IMR-90 (cell line): ENCODE measurements at regions not wholly inside any gene's neighbourhood (a gene's known extent, or its start where the extent isn't known, plus 50 kb on each side); places are given as distances from the start of the nearest gene placed in this dataset.

Source experiments
- ATAC-seq: fragments of 200-7000 bp; cut with Tn5 transposase; 2 replicates; pipeline ENCODE4 v1.9.1; 2020; ENCODE audit warnings: low read depth, mild to moderate bottlenecking, moderate library complexity
- BruUV-seq: library from RNA; stranded (reverse); fragments of 400-500 nt; replicated peaks from 2 replicates; lab custom pipeline; 2021; lab: Mats Ljungman, UMichigan
- CTCF ChIA-PET: fragments of 300-600 bp; formaldehyde crosslinking; extraction: SDS; loops from one replicate; lab custom pipeline; 2021; ENCODE audit warnings: antibody characterized with exemption; lab: Yijun Ruan, JAX
- POLR2A ChIA-PET: fragments of 300-600 bp; sonication (Branson Sonifier 250); formaldehyde crosslinking; loops from one replicate; lab custom pipeline; 2022; ENCODE audit warnings: antibody characterized with exemption; ENCODE audit not compliant: unreplicated experiment; lab: Charles Lee
- DNase-seq: peaks from one replicate; pipeline ENCODE4 v3.0.0; 2013
- H2AFZ ChIP-seq: replicated peaks from 2 replicates; pipeline ENCODE3; 2013; ENCODE audit warnings: low read length, mild to moderate bottlenecking; ENCODE audit not compliant: poor library complexity
- H2AK5ac ChIP-seq: 2 replicates; pipeline ENCODE4 v1.6.1; 2013; ENCODE audit warnings: low read depth, low read length, inconsistent platforms
- H2AK9ac ChIP-seq: replicated peaks from 2 replicates; pipeline ENCODE3; 2013; ENCODE audit warnings: mild to moderate bottlenecking, low read depth, low read length, moderate library complexity; ENCODE audit not compliant: poor library complexity
- H2BK120ac ChIP-seq: 2 replicates; pipeline ENCODE4 v1.6.1; 2013; ENCODE audit warnings: low read depth, low read length, inconsistent platforms
- H2BK15ac ChIP-seq: 3 replicates; pipeline ENCODE4 v1.6.1; 2013; ENCODE audit warnings: low read depth, low read length, inconsistent platforms
- H2BK20ac ChIP-seq: 2 replicates; pipeline ENCODE4 v1.6.1; 2013; ENCODE audit warnings: low read depth, mild to moderate bottlenecking, inconsistent platforms, low read length, moderate library complexity
- H2BK5ac ChIP-seq: 2 replicates; pipeline ENCODE4 v1.6.1; 2013; ENCODE audit warnings: mild to moderate bottlenecking, low read depth, low read length, inconsistent platforms; ENCODE audit not compliant: poor library complexity, severe bottlenecking
- H3K14ac ChIP-seq: replicated peaks from 2 replicates; pipeline ENCODE4 v1.6.1; 2013; ENCODE audit warnings: low read depth, low read length, inconsistent platforms
- H3K18ac ChIP-seq: 2 replicates; pipeline ENCODE4 v1.6.1; 2013; ENCODE audit warnings: low read depth, low read length, control low read depth
- H3K23ac ChIP-seq: 2 replicates; pipeline ENCODE4 v1.6.1; 2013; ENCODE audit warnings: low read depth, low read length, inconsistent platforms
- H3K27ac ChIP-seq: 2 replicates; pipeline ENCODE4 v1.5.1; 2013; ENCODE audit warnings: mild to moderate bottlenecking, control low read depth, low read length; ENCODE audit not compliant: insufficient read depth
- H3K27me3 ChIP-seq: 2 replicates; pipeline ENCODE4 v1.6.1; 2013; ENCODE audit warnings: low read length; ENCODE audit not compliant: control insufficient read depth, insufficient read depth
- H3K36me3 ChIP-seq: 2 replicates; pipeline ENCODE4 v1.6.1; 2013; ENCODE audit warnings: low read length, mixed read lengths; ENCODE audit not compliant: control insufficient read depth, insufficient read depth
- H3K4ac ChIP-seq: 2 replicates; pipeline ENCODE4 v1.6.1; 2013; ENCODE audit warnings: low read depth, low read length, inconsistent platforms
- H3K4me1 ChIP-seq: 2 replicates; pipeline ENCODE4 v1.6.1; 2013; ENCODE audit warnings: low read length, mixed read lengths; ENCODE audit not compliant: control insufficient read depth, insufficient read depth
- H3K4me2 ChIP-seq: 2 replicates; pipeline ENCODE4 v1.6.1; 2013; ENCODE audit warnings: low read depth, mild to moderate bottlenecking, control low read depth, low read length, moderate library complexity
- H3K4me3 ChIP-seq: 2 replicates; pipeline ENCODE4 v1.5.1; 2013; ENCODE audit warnings: low read depth, mild to moderate bottlenecking, control low read depth, low read length, moderate library complexity; ENCODE audit not compliant: insufficient read depth
- H3K56ac ChIP-seq: 2 replicates; pipeline ENCODE4 v1.6.1; 2013; ENCODE audit warnings: low read length, inconsistent platforms; ENCODE audit not compliant: insufficient read depth; ENCODE audit errors: extremely low read depth
- H3K79me1 ChIP-seq, 2 experiments: 2 replicates each; pipeline ENCODE4 v1.6.1; 2013; ENCODE audit warnings: low read length in 2 of 2, inconsistent platforms in 1 of 2, low read depth in 1 of 2
- H3K9ac ChIP-seq: 2 replicates; pipeline ENCODE4 v1.6.1; 2013; ENCODE audit warnings: low read depth, low read length, control low read depth
- H3K9me1 ChIP-seq: 2 replicates; pipeline ENCODE4 v1.6.1; 2013; ENCODE audit warnings: low read length, inconsistent platforms; ENCODE audit not compliant: insufficient read depth
- H3K9me3 ChIP-seq: 2 replicates; pipeline ENCODE4 v1.6.1; 2013; ENCODE audit warnings: low read length; ENCODE audit not compliant: control insufficient read depth, insufficient read depth
- H4K20me1 ChIP-seq: 2 replicates; pipeline ENCODE4 v1.6.1; 2013; ENCODE audit warnings: low read length, inconsistent platforms; ENCODE audit not compliant: insufficient read depth
- H4K5ac ChIP-seq: 2 replicates; pipeline ENCODE4 v1.6.1; 2013; ENCODE audit warnings: mild to moderate bottlenecking, low read depth, low read length, control low read depth
- H4K8ac ChIP-seq, 2 experiments: 2 replicates each; pipeline ENCODE4 v1.6.1; 2013; ENCODE audit warnings: low read depth in 2 of 2, low read length in 2 of 2, control low read depth in 1 of 2, inconsistent platforms in 1 of 2
- H4K91ac ChIP-seq: 2 replicates; pipeline ENCODE4 v1.6.1; 2013; ENCODE audit warnings: low read depth, low read length, inconsistent platforms; ENCODE audit not compliant: insufficient read depth
- CEBPB ChIP-seq: IDR thresholded peaks from 2 replicates; pipeline ENCODE4 v1.6.1; 2012; ENCODE audit warnings: low read depth, low read length, improper control_type of control experiment
- FOS ChIP-seq: fragments of 150-350 bp; IDR thresholded peaks from 2 replicates; pipeline ENCODE4 v1.6.1; 2016; ENCODE audit warnings: low read depth, low read length
- MAZ ChIP-seq: IDR thresholded peaks from 2 replicates; pipeline ENCODE4 v1.6.1; 2012; ENCODE audit warnings: low read depth, mild to moderate bottlenecking, low read length, improper control_type of control experiment, moderate library complexity, borderline replicate concordance
- NFE2L2 ChIP-seq: fragments of 150-350 bp; IDR thresholded peaks from 2 replicates; pipeline ENCODE4 v1.6.1; 2016; ENCODE audit warnings: low read depth, mild to moderate bottlenecking, low read length
- WGBS, 2 experiments: methylation state at CpG; one replicate each; pipeline versions ENCODE4 v1.1.5 to v1.1.7; 2013; ENCODE audit warnings: missing lambda C conversion rate in 2 of 2; ENCODE audit not compliant: insufficient read length in 1 of 2; ENCODE audit errors: extremely low coverage in 2 of 2; 5-methylcytosine and 5-hydroxymethylcytosine counted together
- dilution Hi-C: fragments of 300-500 bp; cut with HindIII; formaldehyde crosslinking; loops from one replicate; pipeline ENCODE4 v1.14.3; 2018; ENCODE audit warnings: low sequenced_read_pairs; ENCODE audit not compliant: unreplicated experiment
- in situ Hi-C: fragments of 300-500 bp; cut with MboI; formaldehyde crosslinking; loops from 3 replicates; pipeline ENCODE4 v1.14.3; 2019; ENCODE audit warnings: low sequenced_read_pairs, inconsistent platforms, mixed read lengths
- intact Hi-C: fragments of 100-400 bp; cut with micrococcal nuclease; formaldehyde crosslinking; loops from 2 replicates; pipeline ENCODE4 v1.10.0; 2022

- in situ Hi-C loops: no loop called here
- POLR2A ChIA-PET: interaction anchor here (0.5 kb wide), 1 partner anchor 79 kb away, joined by 3 read pairs; the partner anchor contains the start of gene IGFBP5
- peak; percentile 92 for DNase-seq
Measured at GRCh38 chr2:216774620-216775019, 79.3 kb upstream of the IGFBP5 start.

More at GRCh38 chr2:216774620-216775019, 79.3 kb upstream of the IGFBP5 start:
- no peak for TF ChIP-seq NFE2L2
- TF ChIP-seq FOS: peak; percentile 57
- TF ChIP-seq CEBPB: no peak
- TF ChIP-seq MAZ: peak; percentile 68
- H3K4ac ChIP-seq: peak overlapping the region; percentile 79
- peak; percentile 85 for ATAC-seq
- H2BK120ac ChIP-seq: peak overlapping the region; percentile 66; the same call in 1 of the 2 replicates
- H3K9me1 ChIP-seq: peaks cover 10% of the 10 kb centered on the region
- intact Hi-C loops (loop anchor here (2.0 kb wide), 1 partner anchor 76 kb away; no protein-coding TSS in a partner anchor), dilution Hi-C loops (no loop called here)
- peaks cover 11% of the 10 kb centered on the region for H3K4me1 ChIP-seq
- peak overlapping the region; percentile 68 for H3K23ac ChIP-seq
- H2BK20ac ChIP-seq: peak overlapping the region; percentile 92
- no peaks in the 10 kb centered on the region for H3K36me3 ChIP-seq
- peak overlapping the region; percentile 61; the same call in 2 of the 3 replicates for H2BK15ac ChIP-seq
- H3K4me3 ChIP-seq: no peak overlapping the region
- WGBS, 2 experiments: no CpG with 5 or more reads among the region's 5 CpGs
- H4K5ac ChIP-seq: peak overlapping the region; percentile 40
- H3K27ac ChIP-seq: peak overlapping the region; percentile 66
- no TSS peak for BruUV-seq
- peak overlapping the region; percentile 61 for H2AK5ac ChIP-seq
- H2AK9ac ChIP-seq: peak overlapping the region; percentile 96
- peak overlapping the region; percentile 55 for H3K56ac ChIP-seq
- peak overlapping the region; percentile 84 for H4K91ac ChIP-seq
- peak overlapping the region; percentile 15; the same call in 1 of the 2 replicates for H3K9ac ChIP-seq
- no peaks in the 10 kb centered on the region for H3K27me3 ChIP-seq
- H3K14ac ChIP-seq: peak overlapping the region; percentile 82
- H2AFZ ChIP-seq: peak overlapping the region; percentile 76
- CTCF ChIA-PET: interaction anchor here (0.5 to 1.6 kb wide), 7 partner anchors 8 to 329 kb away, joined by 3 to 8 read pairs (median 4); partner anchors contain the start of gene IGFBP5
- peak overlapping the region; percentile 51 for H3K18ac ChIP-seq
- H3K79me1 ChIP-seq: no peaks in the 10 kb centered on the region
- H4K8ac ChIP-seq: peak overlapping the region; percentile 30 to 72; a peak in 3 of 4 replicates
- H4K20me1 ChIP-seq: no peaks in the 10 kb centered on the region
- no peaks in the 10 kb centered on the region for H3K9me3 ChIP-seq
- H3K4me2 ChIP-seq: peak overlapping the region; percentile 35; the same call in 1 of the 2 replicates
- H2BK5ac ChIP-seq: peak overlapping the region; percentile 80
